ENCODE measurements at regions not wholly inside any gene's neighbourhood (a gene's known extent, or its start where the extent isn't known, plus 50 kb on each side); places are given as distances from the start of the nearest gene placed in this dataset.

DNA sequence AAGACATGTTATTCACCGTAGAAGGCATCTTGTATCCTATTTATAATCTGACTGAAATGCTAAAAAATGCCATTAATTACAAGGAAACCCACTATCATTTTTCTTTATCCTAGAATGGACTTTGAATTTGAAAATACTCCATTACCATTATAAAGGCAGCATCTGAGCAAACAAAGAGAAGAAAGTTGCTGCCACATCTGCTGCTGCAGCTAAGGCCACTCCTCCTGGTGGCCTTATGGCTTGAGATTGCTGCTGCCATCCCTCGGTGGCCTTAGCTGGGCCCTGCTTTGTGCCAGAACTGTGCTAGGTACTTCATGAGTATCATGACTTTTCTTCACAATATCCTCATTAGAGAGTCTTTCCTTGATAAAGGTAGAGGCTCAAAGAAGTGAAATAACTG, 1210.1 kb upstream of the TENM4 start:
- WGBS, result 93% methylated on average over 2 of the region's 2 CpGs

DNA sequence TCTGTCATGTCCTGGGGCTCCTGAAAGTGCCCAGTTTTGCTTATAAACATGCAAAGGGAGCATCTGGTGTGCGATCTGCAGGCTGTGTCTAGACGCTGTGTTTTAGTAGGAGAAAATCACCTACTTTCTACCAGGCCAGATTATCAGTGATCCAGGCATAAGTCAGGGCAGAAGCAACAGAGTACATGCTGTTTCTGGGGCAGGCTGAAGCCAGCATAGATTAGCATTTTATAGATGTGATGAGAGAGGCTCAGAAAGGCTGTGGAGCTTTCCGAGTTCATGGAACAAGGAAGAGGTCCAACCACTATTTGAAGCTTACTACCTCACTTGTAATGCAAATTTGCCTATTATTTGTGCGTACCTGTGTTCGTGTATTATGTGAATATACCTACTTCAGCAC, 1208.4 kb upstream of the TENM4 start:
- no peaks in the 10 kb centered on the region for H3K9me3 ChIP-seq (ENCODE audit: control insufficient read depth, low read length)
- H4K91ac ChIP-seq (ENCODE audit: low read length), result no peak overlapping the region
- no peak overlapping the region for H2AK5ac ChIP-seq (ENCODE audit: low read length, severe bottlenecking)
- H3K36me3 ChIP-seq (ENCODE audit: control insufficient read depth in 1 of 2, insufficient read depth in 2 of 2, low read depth in 1 of 2, low read length in 2 of 2), result no peaks in the 10 kb centered on the region
- H3K9ac ChIP-seq (ENCODE audit: low read length), result no peak overlapping the region
- H2BK12ac ChIP-seq (ENCODE audit: low read length in 2 of 2), result no peak overlapping the region
- no peak overlapping the region for H3K4me2 ChIP-seq (ENCODE audit: low read length, poor library complexity, severe bottlenecking)
- H2BK15ac ChIP-seq (ENCODE audit: low read depth, poor library complexity, severe bottlenecking), result no peak overlapping the region
- H4K8ac ChIP-seq (ENCODE audit: low read length), result no peak overlapping the region
- no peak overlapping the region for H2AFZ ChIP-seq (ENCODE audit: low read depth, low read length)
- H3K23ac ChIP-seq (ENCODE audit: low read length in 2 of 2), result no peak overlapping the region
- 96% methylated on average over 2 of the region's 5 CpGs for WGBS
- no peak for DNase-seq
- no peak overlapping the region for H3K4ac ChIP-seq (ENCODE audit: low read depth in 1 of 2, low read length in 2 of 2)
- H3K4me3 ChIP-seq (ENCODE audit: insufficient read depth in 1 of 2, low read depth in 1 of 2, low read length in 2 of 2), result no peak overlapping the region
- no peaks in the 10 kb centered on the region for H3K4me1 ChIP-seq (ENCODE audit: control insufficient read depth, insufficient read depth, low read depth, low read length)
- H3K18ac ChIP-seq (ENCODE audit: low read depth in 1 of 2, low read length in 2 of 2), result no peak overlapping the region
- H3K14ac ChIP-seq (ENCODE audit: low read length in 2 of 2), result no peak overlapping the region
- H3K27ac ChIP-seq (ENCODE audit: low read length, poor library complexity, severe bottlenecking), result no peak overlapping the region
- no peaks in the 10 kb centered on the region for H3K79me1 ChIP-seq (replicated peaks; ENCODE audit: low read length, poor library complexity, severe bottlenecking)
- H2BK5ac ChIP-seq (ENCODE audit: low read depth, low read length, poor library complexity, severe bottlenecking), result no peak overlapping the region
- no peaks in the 10 kb centered on the region for H3K27me3 ChIP-seq (ENCODE audit: control insufficient read depth in 1 of 2, insufficient read depth in 1 of 2, low read length in 2 of 2)
- H2BK120ac ChIP-seq (ENCODE audit: low read depth, low read length), result no peak overlapping the region

More for the DNA sequence above, 1210.1 kb upstream of the TENM4 start:
- Histone ChIP-seq H3K4ac (ENCODE audit: low read depth in 1 of 2, low read length in 2 of 2) (no peak overlapping the region), H2BK15ac (ENCODE audit: low read depth, poor library complexity, severe bottlenecking) (no peak overlapping the region), H4K8ac (ENCODE audit: low read length) (no peak overlapping the region), H3K9ac (ENCODE audit: low read length) (no peak overlapping the region), H3K4me1 (ENCODE audit: control insufficient read depth, insufficient read depth, low read depth, low read length) (no peaks in the 10 kb centered on the region), H2BK12ac (ENCODE audit: low read length in 2 of 2) (no peak overlapping the region), H2AFZ (ENCODE audit: low read depth, low read length) (no peak overlapping the region), H2BK5ac (ENCODE audit: low read depth, low read length, poor library complexity, severe bottlenecking) (no peak overlapping the region), H3K23ac (ENCODE audit: low read length in 2 of 2) (no peak overlapping the region), H2AK5ac (ENCODE audit: low read length, severe bottlenecking) (no peak overlapping the region), H3K36me3 (ENCODE audit: control insufficient read depth in 1 of 2, insufficient read depth in 2 of 2, low read depth in 1 of 2, low read length in 2 of 2) (no peaks in the 10 kb centered on the region), H3K4me2 (ENCODE audit: low read length, poor library complexity, severe bottlenecking) (no peak overlapping the region), H3K79me1 (replicated peaks; ENCODE audit: low read length, poor library complexity, severe bottlenecking) (no peaks in the 10 kb centered on the region), H3K9me3 (ENCODE audit: control insufficient read depth, low read length) (no peaks in the 10 kb centered on the region), H3K4me3 (ENCODE audit: insufficient read depth in 1 of 2, low read depth in 1 of 2, low read length in 2 of 2) (no peak overlapping the region), H3K18ac (ENCODE audit: low read depth in 1 of 2, low read length in 2 of 2) (no peak overlapping the region), H4K91ac (ENCODE audit: low read length) (no peak overlapping the region), H2BK120ac (ENCODE audit: low read depth, low read length) (no peak overlapping the region), H3K27ac (ENCODE audit: low read length, poor library complexity, severe bottlenecking) (no peak overlapping the region), H3K14ac (ENCODE audit: low read length in 2 of 2) (no peak overlapping the region), H3K27me3 (ENCODE audit: control insufficient read depth in 1 of 2, insufficient read depth in 1 of 2, low read length in 2 of 2) (no peaks in the 10 kb centered on the region)
- DNase-seq, result no peak

- H3K9me3 ChIP-seq (ENCODE audit: control insufficient read depth, low read length), result no peaks in the 10 kb centered on the region
- no peak overlapping the region for H2AFZ ChIP-seq (ENCODE audit: low read depth, low read length)
- DNase-seq, result no peak
- H3K9ac ChIP-seq (ENCODE audit: low read length), result no peak overlapping the region
- H4K91ac ChIP-seq (ENCODE audit: low read length), result no peak overlapping the region
- WGBS, result 96% methylated on average over 3 of the region's 3 CpGs
- H3K18ac ChIP-seq (ENCODE audit: low read depth in 1 of 2, low read length in 2 of 2), result no peak overlapping the region
- H3K4me2 ChIP-seq (ENCODE audit: low read length, poor library complexity, severe bottlenecking), result no peak overlapping the region
- H3K36me3 ChIP-seq (ENCODE audit: control insufficient read depth in 1 of 2, insufficient read depth in 2 of 2, low read depth in 1 of 2, low read length in 2 of 2), result no peaks in the 10 kb centered on the region
- no peak overlapping the region for H2BK5ac ChIP-seq (ENCODE audit: low read depth, low read length, poor library complexity, severe bottlenecking)
- no peaks in the 10 kb centered on the region for H3K79me1 ChIP-seq (replicated peaks; ENCODE audit: low read length, poor library complexity, severe bottlenecking)
- no peak overlapping the region for H3K4me3 ChIP-seq (ENCODE audit: insufficient read depth in 1 of 2, low read depth in 1 of 2, low read length in 2 of 2)
- no peak overlapping the region for H2BK120ac ChIP-seq (ENCODE audit: low read depth, low read length)
- no peak overlapping the region for H2BK12ac ChIP-seq (ENCODE audit: low read length in 2 of 2)
- H3K4ac ChIP-seq (ENCODE audit: low read depth in 1 of 2, low read length in 2 of 2), result no peak overlapping the region
- H2AK5ac ChIP-seq (ENCODE audit: low read length, severe bottlenecking), result no peak overlapping the region
- no peak overlapping the region for H3K27ac ChIP-seq (ENCODE audit: low read length, poor library complexity, severe bottlenecking)
- H3K4me1 ChIP-seq (ENCODE audit: control insufficient read depth, insufficient read depth, low read depth, low read length), result no peaks in the 10 kb centered on the region
- H2BK15ac ChIP-seq (ENCODE audit: low read depth, poor library complexity, severe bottlenecking), result no peak overlapping the region
- H3K23ac ChIP-seq (ENCODE audit: low read length in 2 of 2), result no peak overlapping the region
- H3K27me3 ChIP-seq (ENCODE audit: control insufficient read depth in 1 of 2, insufficient read depth in 1 of 2, low read length in 2 of 2), result no peaks in the 10 kb centered on the region
- H4K8ac ChIP-seq (ENCODE audit: low read length), result no peak overlapping the region
- no peak overlapping the region for H3K14ac ChIP-seq (ENCODE audit: low read length in 2 of 2)
These were observed 1197.5 kb upstream of the TENM4 start for GRCh38 chr11:80638296-80638695.

GRCh38 chr11:80637571-80637970, 1196.7 kb upstream of the TENM4 start:
- Histone ChIP-seq H3K27me3 (ENCODE audit: control insufficient read depth in 1 of 2, insufficient read depth in 1 of 2, low read length in 2 of 2) (no peaks in the 10 kb centered on the region), H2BK12ac (ENCODE audit: low read length in 2 of 2) (no peak overlapping the region), H3K14ac (ENCODE audit: low read length in 2 of 2) (no peak overlapping the region), H3K23ac (ENCODE audit: low read length in 2 of 2) (no peak overlapping the region), H2BK120ac (ENCODE audit: low read depth, low read length) (no peak overlapping the region), H3K9ac (ENCODE audit: low read length) (no peak overlapping the region), H3K4me3 (ENCODE audit: insufficient read depth in 1 of 2, low read depth in 1 of 2, low read length in 2 of 2) (no peak overlapping the region), H4K91ac (ENCODE audit: low read length) (no peak overlapping the region), H2AFZ (ENCODE audit: low read depth, low read length) (no peak overlapping the region), H3K4ac (ENCODE audit: low read depth in 1 of 2, low read length in 2 of 2) (no peak overlapping the region), H2BK15ac (ENCODE audit: low read depth, poor library complexity, severe bottlenecking) (no peak overlapping the region), H3K79me1 (replicated peaks; ENCODE audit: low read length, poor library complexity, severe bottlenecking) (no peaks in the 10 kb centered on the region), H3K9me3 (ENCODE audit: control insufficient read depth, low read length) (no peaks in the 10 kb centered on the region), H4K8ac (ENCODE audit: low read length) (no peak overlapping the region), H3K18ac (ENCODE audit: low read depth in 1 of 2, low read length in 2 of 2) (no peak overlapping the region), H3K27ac (ENCODE audit: low read length, poor library complexity, severe bottlenecking) (no peak overlapping the region), H2AK5ac (ENCODE audit: low read length, severe bottlenecking) (no peak overlapping the region), H3K4me2 (ENCODE audit: low read length, poor library complexity, severe bottlenecking) (no peak overlapping the region), H3K36me3 (ENCODE audit: control insufficient read depth in 1 of 2, insufficient read depth in 2 of 2, low read depth in 1 of 2, low read length in 2 of 2) (no peaks in the 10 kb centered on the region), H3K4me1 (ENCODE audit: control insufficient read depth, insufficient read depth, low read depth, low read length) (no peaks in the 10 kb centered on the region), H2BK5ac (ENCODE audit: low read depth, low read length, poor library complexity, severe bottlenecking) (no peak overlapping the region)
- no peak for DNase-seq
- 92% methylated on average over 2 of the region's 2 CpGs for WGBS
